EL (cell line): ENCODE measurements at regions not wholly inside any gene's neighbourhood (a gene's known extent, or its start where the extent isn't known, plus 50 kb on each side); places are given as distances from the start of the nearest gene placed in this dataset.

Experiments used
- DNase-seq: peaks from one replicate; pipeline ENCODE4 v3.0.0-alpha.2; 2016

- DNase-seq, result no peak
These were observed 271.4 kb downstream of the POLR1F start for GRCh38 chr7:19437446-19437845.

DNA sequence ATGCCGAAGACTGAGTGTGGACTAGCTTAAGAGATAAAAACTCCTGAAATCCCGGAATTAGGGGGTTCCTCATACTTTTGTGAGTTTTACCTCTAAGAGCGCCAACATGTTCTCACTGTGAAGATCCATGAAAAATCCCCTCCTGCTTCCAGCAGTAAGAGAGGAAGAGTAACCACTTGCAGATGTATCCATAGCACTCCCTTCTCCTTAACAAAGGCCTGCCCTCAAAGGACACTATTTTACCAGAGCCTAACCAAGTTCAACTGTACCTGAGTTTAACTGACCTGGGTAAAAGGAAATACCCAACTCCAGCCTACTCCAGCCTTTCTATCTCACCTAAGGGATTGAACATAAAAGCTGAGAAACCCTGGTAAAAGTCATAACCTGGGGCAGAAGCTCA is 280.9 kb downstream of the POLR1F start:
- DNase-seq, result no peak

DNA sequence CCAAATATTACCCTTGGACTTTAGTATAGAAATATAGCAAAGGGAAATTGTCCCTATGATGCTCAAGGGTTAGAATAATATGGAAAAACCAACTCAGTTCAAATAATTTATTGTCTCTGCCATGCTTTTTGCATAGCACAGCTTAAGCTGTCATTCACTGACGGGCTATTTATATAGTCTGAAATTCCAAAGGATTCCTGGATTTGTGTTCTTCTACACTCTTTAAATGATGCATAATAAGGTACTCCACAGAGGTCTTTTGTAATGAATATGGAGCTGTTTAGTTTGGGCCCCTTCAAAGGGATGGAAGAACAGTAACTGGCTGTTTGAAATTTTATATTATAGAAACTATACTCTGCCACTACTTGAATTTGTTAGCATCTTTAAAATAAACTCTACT is 276.6 kb upstream of the FERD3L start:
- no peak for DNase-seq

- DNase-seq, result no peak
These were observed 272.0 kb upstream of the FERD3L start for GRCh38 chr7:19417231-19417630.

- no peak for DNase-seq
These were observed 269.9 kb upstream of the FERD3L start for GRCh38 chr7:19415123-19415522.

- DNase-seq, result no peak
These were observed 268.3 kb upstream of the FERD3L start for GRCh38 chr7:19413443-19413965.

- DNase-seq, result no peak
These were observed 265.5 kb upstream of the FERD3L start for GRCh38 chr7:19410691-19411090.

DNA sequence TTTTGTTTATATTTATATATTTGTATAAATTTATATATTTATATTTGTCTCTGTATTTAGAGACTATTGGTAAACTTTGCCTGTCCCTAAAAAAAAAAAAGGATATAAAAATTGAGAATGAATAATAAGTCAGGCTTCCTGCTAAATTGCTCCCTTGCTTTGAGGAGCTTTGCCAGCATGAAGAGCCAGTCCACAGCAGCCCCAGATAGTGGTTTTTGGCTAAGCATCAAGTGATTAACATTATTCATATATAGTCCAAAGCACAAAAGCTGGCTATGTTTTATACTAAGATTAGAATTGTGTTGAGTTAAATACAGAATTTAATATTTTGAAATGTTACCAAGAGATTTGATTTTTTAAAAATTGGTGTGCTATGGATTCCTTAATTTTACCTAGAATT is 264.9 kb upstream of the FERD3L start:
- peak; percentile 17 for DNase-seq

DNA sequence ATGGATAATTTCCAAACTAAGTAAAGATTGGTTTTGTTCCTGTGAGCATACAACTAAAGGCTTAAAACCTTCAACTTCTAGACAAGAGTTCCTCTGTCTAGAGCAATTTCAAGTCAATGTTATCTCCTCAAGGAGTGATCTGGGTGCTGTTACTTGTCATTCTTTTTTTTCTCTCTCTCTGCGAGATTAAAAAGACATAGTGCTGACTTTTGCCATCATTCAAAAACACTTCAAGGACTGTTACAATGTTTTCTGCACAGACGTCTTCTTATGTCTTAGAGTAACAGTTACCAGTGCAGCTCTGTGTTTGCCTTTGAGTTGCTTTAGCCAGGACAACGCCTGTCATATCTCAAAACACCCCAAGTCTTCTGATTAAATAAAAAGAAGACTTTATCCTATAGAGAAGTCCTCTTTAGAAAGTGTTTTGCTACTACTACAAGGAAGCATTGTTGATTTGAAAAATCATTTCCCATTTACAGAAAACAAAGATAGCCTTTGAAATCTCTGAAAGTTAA is 263.5 kb upstream of the FERD3L start:
- no peak for DNase-seq

GRCh38 chr7:19407270-19407669 is 262.0 kb upstream of the FERD3L start:
- DNase-seq, result no peak

DNA sequence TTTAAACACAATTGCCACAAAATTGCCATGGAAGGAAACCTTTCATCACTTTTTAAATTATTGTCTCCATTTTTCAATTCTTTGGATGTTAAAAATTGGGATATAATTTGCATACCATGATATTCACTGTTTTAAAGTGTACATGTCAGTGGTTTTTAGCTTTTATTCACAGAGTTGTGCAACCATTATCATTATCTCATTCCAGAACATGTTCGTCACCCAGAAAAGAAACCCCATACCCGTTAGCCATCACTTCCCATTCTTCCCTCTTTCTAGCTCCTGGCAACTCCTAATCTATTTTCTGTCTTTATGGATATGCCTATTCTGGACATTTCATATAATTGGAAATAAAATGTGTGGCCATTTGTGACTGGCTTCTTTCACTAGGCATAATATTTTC is 260.3 kb upstream of the FERD3L start:
- peak; percentile 83 for DNase-seq

DNA sequence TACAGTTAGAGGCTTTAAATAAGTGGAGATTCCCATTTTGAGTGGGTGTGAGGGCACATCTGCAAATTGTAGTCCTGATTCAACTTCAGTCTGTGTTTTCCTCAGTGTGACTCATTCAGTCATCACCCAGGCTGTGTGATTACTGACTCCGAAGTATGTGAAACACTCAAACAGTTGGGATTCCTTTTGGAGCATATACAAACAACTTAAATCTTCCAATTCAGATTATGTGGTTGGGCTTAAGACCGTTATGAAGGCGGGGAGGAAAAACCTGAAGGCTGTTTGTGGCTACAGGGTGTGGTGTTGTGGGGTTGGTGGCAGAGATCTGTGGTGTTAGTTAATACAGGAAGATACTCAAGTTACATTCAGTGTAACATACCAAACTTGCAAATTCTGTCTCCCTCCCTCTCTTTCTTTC is 259.7 kb upstream of the FERD3L start:
- peak; percentile 98 for DNase-seq

DNA sequence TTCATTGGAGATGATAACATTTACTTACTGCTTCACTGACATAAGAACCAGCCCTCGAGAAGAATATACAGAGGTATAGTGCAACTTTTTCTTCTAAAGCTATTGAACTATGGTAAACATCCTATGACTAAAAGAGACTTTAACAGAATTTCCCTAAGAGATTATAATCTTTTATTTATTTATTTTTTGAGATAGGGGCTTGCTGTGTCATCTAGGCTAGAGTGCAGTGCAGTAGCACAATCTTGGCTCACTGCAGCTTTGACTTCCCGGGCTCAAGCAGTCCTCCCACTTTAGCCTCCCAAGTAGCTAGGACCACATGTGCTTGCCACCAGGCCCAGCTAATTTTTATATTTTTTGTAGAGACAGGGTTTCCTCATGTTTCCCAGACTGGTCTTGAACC is 258.5 kb upstream of the FERD3L start:
- DNase-seq, result peak; percentile 14

GRCh38 chr7:19401461-19401860 is 256.2 kb upstream of the FERD3L start:
- no peak for DNase-seq

DNA sequence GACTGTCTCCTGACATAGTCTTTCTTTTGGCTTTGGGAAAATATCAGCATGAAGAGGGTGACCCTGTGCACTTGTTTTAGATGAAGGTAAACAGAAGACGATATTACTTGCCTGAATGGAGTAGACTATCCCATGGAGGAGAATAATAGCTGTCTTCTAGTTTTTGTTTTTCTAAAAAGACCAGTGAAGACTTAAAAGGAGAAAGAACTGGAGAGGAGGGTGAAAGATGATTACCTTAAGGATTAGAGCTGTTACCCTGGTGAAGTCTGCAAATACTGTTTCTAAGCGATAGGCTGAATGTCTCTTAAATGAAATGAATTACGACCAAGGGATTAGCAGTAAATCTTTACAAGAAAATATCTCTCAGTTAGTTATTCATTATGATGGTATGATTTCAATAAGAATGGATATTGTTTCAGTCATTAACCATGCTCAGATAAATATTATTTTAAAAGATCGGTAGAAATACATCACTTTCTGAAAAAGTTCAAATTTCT is 255.6 kb upstream of the FERD3L start:
- no peak for DNase-seq

GRCh38 chr7:19397911-19398310 is 252.7 kb upstream of the FERD3L start:
- DNase-seq, result peak; percentile 61

DNA sequence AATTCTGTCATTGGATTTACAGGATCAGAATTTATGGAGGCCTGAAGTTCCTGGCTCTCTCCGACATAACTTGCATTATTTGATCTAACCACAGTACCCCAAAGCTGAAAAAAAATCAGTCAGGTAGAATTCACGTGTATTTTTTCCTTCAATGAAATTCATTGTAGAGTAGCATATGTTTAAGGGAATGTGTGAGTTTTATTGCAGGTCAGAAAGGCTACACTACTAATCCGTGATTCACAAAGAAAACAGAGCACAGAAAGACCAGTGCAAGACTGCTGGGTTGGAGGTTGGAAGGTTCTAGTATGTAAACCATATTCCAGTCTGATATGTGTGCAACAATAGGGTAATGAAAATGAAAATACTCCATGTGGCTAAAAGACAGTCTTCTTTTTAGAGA is 247.0 kb upstream of the FERD3L start:
- DNase-seq, result peak; percentile 83

- no peak for DNase-seq
These were observed 245.6 kb upstream of the FERD3L start for GRCh38 chr7:19390795-19391194.

GRCh38 chr7:19381321-19381720 is 236.1 kb upstream of the FERD3L start:
- DNase-seq, result no peak

DNA sequence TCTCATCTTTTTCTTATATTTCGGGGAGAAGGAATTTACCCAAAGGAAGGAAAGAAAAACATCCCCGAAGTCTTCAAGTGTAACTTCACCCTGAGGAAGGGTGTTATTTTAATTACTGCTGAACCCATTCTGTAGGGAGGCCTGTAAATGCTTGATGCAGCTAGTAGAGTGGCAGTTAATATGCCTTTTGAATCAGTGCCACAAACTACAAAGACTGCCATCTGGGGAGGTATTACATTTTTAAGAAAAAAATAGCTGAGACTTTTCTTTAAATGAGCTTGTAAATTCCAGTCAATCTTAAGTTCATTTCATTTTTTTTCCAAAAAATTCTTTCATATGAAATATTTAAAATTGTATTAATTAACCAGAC is 233.1 kb upstream of the FERD3L start:
- DNase-seq, result no peak

DNA sequence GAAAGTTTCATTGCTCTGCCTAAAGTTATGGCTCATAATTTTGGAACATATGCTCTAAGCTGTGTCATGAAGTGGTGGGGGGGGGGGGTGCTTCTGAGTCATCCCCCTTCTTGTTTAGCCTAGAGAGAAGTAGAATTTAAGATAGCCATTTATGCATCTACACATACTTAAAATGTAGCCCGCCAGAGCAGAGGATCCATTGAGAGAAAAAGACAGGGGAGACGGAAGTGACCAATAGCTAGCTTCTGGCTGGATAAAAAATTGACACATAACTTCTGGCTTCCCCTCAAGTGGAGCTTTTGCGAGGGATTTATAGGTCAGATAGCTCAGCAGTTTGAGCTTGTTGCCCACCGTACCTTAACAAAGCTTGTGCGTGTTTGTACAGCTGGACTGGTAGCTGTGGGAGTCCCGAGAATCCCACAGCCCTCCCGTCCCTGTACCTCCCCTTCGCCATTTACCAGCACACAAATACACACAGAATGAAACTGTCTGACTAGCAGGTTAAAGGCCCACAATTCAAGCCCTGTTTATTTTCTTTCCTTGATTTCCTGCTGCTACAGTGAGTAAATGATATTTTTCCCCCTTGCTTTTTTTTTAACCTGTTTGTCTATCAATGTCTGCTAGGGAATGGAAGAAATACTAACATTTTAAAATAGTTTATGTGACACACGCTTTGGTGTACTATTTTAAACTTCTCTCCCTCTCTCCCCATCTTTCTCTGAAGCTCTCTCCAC is 232.6 kb upstream of the FERD3L start:
- DNase-seq, result peak; percentile 73

- no peak for DNase-seq
These were observed 231.3 kb upstream of the FERD3L start for GRCh38 chr7:19376538-19376937.

- DNase-seq, result no peak
These were observed 230.8 kb upstream of the FERD3L start for GRCh38 chr7:19375976-19376375.

- DNase-seq, result no peak
These were observed 228.1 kb upstream of the FERD3L start for GRCh38 chr7:19373334-19373733.

DNA sequence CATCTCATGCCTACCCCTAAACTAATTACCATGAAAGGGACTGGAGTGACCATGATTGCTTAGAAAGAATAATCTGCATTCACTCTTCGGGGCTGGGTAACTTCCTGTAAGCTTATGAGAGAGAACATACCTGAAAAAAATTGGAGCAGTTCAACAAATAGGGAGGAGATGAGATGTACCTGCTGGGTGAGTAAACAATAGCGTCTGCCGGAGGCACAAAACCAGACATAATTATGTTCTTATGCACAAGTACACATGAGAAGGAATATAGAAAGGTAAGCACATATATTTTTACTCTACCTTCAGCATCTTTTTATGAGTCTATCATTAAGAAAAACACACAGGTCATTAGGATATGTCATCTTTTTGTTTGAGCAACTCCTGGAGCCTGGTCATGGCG is 224.6 kb upstream of the FERD3L start:
- no peak for DNase-seq
